Heart right ventricle (tissue), 16 donors: ENCODE measurements at regions not wholly inside any gene's neighbourhood (a gene's known extent, or its start where the extent isn't known, plus 50 kb on each side); places are given as distances from the start of the nearest gene placed in this dataset.

Source experiments
- ATAC-seq, 8 donors: fragments of 200-7000 bp; cut with Tn5 transposase; one replicate each; pipeline ENCODE4 v1.9.1; 2020; ENCODE audit warnings: mild to moderate bottlenecking in 8 of 8, moderate library complexity in 8 of 8, moderate number of reproducible peaks in 1 of 8
- DNase-seq, 2 donors: peaks; one replicate each; pipeline ENCODE4 v3.0.0-alpha.2; 2020
- H3K27ac ChIP-seq, 10 donors: fragments of 200-600 bp; sonication (generic) in 2 of 10; one replicate each; pipeline versions ENCODE4 v1.5.0 to v1.8.0; 2020 to 2022; ENCODE audit warnings: mild to moderate bottlenecking in 3 of 10
- H3K27me3 ChIP-seq, 7 donors: fragments of 200-600 bp; one replicate each; pipeline ENCODE4 v1.8.0; 2021 to 2022; ENCODE audit warnings: mild to moderate bottlenecking in 2 of 7
- H3K36me3 ChIP-seq, 9 donors: fragments of 200-600 bp; sonication (generic) in 1 of 9; one replicate each; pipeline versions ENCODE4 v1.5.0 to v1.8.0; 2020 to 2022; ENCODE audit warnings: mild to moderate bottlenecking in 2 of 9
- H3K4me1 ChIP-seq, 9 donors: fragments of 200-600 bp; sonication (generic) in 1 of 9; one replicate each; pipeline versions ENCODE4 v1.5.0 to v1.8.0; 2020 to 2022; ENCODE audit warnings: mild to moderate bottlenecking in 4 of 9
- H3K4me3 ChIP-seq, 10 donors: fragments of 200-600 bp; sonication (generic) in 2 of 10; one replicate each; pipeline versions ENCODE4 v1.5.0 to v1.8.0; 2020 to 2022; ENCODE audit warnings: mild to moderate bottlenecking in 7 of 10, moderate library complexity in 2 of 10
- H3K9me3 ChIP-seq, 11 donors: fragments of 200-600 bp in 10 of 11; sonication (generic) in 2 of 11; one replicate each; pipeline versions ENCODE4 v1.5.0 to v1.8.0; 2013 to 2022; ENCODE audit warnings: mild to moderate bottlenecking in 2 of 11, control low read depth in 1 of 11, moderate library complexity in 1 of 11
- WGBS, 2 donors: extraction: QIAGEN DNeasy Blood & Tissue Kit; methylation state at CpG; one replicate each; pipeline ENCODE4 v1.1.7; 2013; ENCODE audit warnings: inconsistent platforms in 1 of 2; 5-methylcytosine and 5-hydroxymethylcytosine counted together
- intact Hi-C, 10 donors: fragments of 100-400 bp; cut with DNase I; formaldehyde crosslinking; loops; one replicate each; pipeline versions ENCODE4 v1.11.1 to v1.14.2; 2022
- TF ChIP-seq, protein P1 (sequence below), 9 donors: fragments of 200-600 bp; sonication (generic) in 2 of 9; IDR thresholded peaks; one replicate each; pipeline versions ENCODE4 v1.5.0 to v1.8.0; 2021 to 2022; ENCODE audit warnings: antibody characterized with exemption in 9 of 9, mild to moderate bottlenecking in 5 of 9, moderate library complexity in 1 of 9
- donor health status: Arrhythmogenic right ventricular cardiomyopathy.
- donor health status: ischemic (EF 13 %, LVEDD 7.1; RV severe dilation, severe dysfunction).
- donor health status: healthy with polysubstance abuse.
- donor health status: DM: no; HTN: yes; CAD: no.
- donor health status: DM: no; HTN: no; CAD: no.
- donor health status: ischemic (EF 25% LVEDD 6.9; RV normal size, moderate dysfunction).
- donor health status: ischemic (EF 25% LVEDD 5.7; RV mildly dilated, moderate dysfunction).
- donor health status: healthy.
- donor health status: DM: yes; HTN: yes; CAD: no.
- donor health status: Ischemic cardiomyopathy.
- donor health status: ischemic (EF 35%, LVEDD 5.7; RV mildly dilated, moderate dysfunction).
- donor health status: nonischemic (EF 11% LVEDD 7.7; RV severe dilation, severe dysfunction).
- donor health status: DM: yes; HTN: yes; CAD: no.
- donor health status: PGD.
- donor health status: ischemic (EF 29% LVEDD 5.4; RV normal size, mild dysfunction).
- donor health status: nonischemic (EF 23%, LVEDD 6.1; RV moderate dilation, normal function).

DNA sequence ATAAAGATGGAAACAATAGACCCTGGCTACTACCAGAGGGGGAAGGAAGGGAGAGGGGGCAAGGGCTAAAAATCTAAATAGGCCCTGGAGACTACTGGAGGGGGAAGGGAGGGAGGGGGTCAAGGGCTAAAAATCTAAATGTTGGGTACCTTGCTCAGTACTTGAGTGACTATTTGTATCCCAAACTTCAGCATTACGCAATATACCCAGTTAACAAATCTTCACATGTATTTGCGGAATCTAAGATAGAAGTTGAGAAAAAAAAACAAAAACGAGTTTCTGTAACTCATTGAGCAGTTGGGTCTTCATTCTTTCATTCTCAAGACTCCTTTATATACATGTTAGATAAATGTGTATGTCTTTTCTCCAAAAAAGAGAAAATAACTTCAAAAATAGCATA lies 537.4 kb downstream of the TAF11L14 start:
- intact Hi-C loops, result no loop called here
- DNase-seq (no peak), ATAC-seq (no peak)
- H3K27me3 ChIP-seq, result no peaks in the 10 kb centered on the region
- H3K4me3 ChIP-seq, result no peak overlapping the region
- H3K27ac ChIP-seq, result no peak overlapping the region
- H3K9me3 ChIP-seq, result peaks cover 0 to 27% (median 5%) of the 10 kb centered on the region in 11 donors
- no peaks in the 10 kb centered on the region for H3K4me1 ChIP-seq
- WGBS, 2 donors, result 63 to 68% methylated on average over 3 of the region's 3 CpGs
- H3K36me3 ChIP-seq, result no peaks in the 10 kb centered on the region
- TF ChIP-seq, protein P1, sequence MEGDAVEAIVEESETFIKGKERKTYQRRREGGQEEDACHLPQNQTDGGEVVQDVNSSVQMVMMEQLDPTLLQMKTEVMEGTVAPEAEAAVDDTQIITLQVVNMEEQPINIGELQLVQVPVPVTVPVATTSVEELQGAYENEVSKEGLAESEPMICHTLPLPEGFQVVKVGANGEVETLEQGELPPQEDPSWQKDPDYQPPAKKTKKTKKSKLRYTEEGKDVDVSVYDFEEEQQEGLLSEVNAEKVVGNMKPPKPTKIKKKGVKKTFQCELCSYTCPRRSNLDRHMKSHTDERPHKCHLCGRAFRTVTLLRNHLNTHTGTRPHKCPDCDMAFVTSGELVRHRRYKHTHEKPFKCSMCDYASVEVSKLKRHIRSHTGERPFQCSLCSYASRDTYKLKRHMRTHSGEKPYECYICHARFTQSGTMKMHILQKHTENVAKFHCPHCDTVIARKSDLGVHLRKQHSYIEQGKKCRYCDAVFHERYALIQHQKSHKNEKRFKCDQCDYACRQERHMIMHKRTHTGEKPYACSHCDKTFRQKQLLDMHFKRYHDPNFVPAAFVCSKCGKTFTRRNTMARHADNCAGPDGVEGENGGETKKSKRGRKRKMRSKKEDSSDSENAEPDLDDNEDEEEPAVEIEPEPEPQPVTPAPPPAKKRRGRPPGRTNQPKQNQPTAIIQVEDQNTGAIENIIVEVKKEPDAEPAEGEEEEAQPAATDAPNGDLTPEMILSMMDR (IDR thresholded peaks at IDR 0.05), result no peak

DNA sequence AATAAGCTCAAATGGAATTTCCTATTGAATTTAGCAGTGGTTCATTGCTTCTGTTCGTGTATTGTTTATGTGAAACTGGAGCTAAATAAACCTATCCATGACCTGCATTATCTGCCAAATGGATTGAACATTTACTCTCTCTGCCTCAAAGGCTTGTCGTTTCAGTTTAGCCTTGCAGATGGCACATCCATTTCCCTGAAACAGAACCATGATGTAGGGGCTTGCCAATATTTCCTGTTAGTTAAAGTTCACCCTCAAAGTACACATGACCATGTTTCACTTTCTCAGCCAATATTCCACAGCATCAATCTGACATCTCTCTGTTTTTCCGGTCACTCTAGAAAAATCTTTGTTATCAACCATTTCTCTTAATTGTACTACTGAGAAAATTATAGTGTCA lies 545.3 kb downstream of the TAF11L14 start:
- ATAC-seq, result no peak
- DNase-seq, result no peak
- H3K4me3 ChIP-seq, result no peak overlapping the region
- no peaks in the 10 kb centered on the region for H3K4me1 ChIP-seq
- TF ChIP-seq, protein P1 (IDR thresholded peaks at IDR 0.05), result no peak
- no peaks in the 10 kb centered on the region for H3K36me3 ChIP-seq
- intact Hi-C loops, result no loop called here
- H3K27ac ChIP-seq, result no peak overlapping the region
- no peaks in the 10 kb centered on the region for H3K27me3 ChIP-seq
- H3K9me3 ChIP-seq, result peaks cover 0 to 17% (median 0%) of the 10 kb centered on the region in 11 donors
- 54 to 74% methylated on average over 3 of the region's 3 CpGs for WGBS, 2 donors

DNA sequence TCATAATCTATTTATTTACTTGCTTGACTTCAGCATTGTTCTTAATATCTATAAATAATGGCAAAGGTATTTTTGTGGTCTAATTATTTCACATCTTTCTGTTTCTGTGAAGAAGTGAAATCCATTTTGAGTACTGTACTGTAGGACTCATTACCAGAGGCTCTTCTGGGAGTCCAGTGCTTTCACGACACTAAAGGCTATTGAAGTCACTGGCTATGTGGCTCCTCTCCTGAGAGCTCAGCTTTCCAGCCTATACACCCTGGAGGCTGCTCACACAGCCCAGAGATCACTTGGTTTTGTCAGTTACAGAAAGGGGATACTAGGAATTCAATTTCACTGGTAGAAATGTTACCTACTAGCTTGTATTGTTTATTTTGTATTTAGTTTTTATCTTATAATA lies 547.3 kb downstream of the TAF11L14 start:
- H3K27me3 ChIP-seq, result no peaks in the 10 kb centered on the region
- TF ChIP-seq, protein P1 (IDR thresholded peaks at IDR 0.05), result no peak
- intact Hi-C loops, result no loop called here
- no peak overlapping the region for H3K4me3 ChIP-seq
- no peak overlapping the region for H3K27ac ChIP-seq
- no peak for ATAC-seq
- 47 to 50% methylated on average over 1 of the region's 1 CpG for WGBS, 2 donors
- H3K4me1 ChIP-seq, result no peaks in the 10 kb centered on the region
- H3K9me3 ChIP-seq, result peaks cover 0 to 19% (median 0%) of the 10 kb centered on the region in 11 donors
- H3K36me3 ChIP-seq, result no peaks in the 10 kb centered on the region
- DNase-seq, result no peak

DNA sequence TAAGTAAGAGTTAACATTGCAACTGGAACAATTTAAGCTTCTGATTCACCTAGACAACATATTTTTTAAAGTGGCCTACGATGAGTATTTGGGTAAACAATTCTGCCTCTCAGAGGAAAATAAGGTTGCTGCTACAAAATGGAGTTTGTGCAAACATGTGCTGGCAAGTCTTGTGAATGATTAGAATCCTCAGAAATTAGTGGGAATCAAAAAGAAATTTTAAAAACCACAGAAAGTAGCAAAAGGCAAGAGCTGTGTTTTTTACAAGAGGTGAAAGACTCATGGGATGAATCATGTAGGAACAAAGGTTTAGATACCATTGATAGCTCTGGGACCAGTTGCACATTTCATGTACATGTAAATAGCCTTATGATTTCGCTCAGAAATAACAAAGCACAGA lies 561.6 kb downstream of the TAF11L14 start:
- no peaks in the 10 kb centered on the region for H3K36me3 ChIP-seq
- 48 to 56% methylated on average over 2 of the region's 2 CpGs for WGBS, 2 donors
- H3K4me3 ChIP-seq, result no peak overlapping the region
- TF ChIP-seq, protein P1 (IDR thresholded peaks at IDR 0.05), result no peak
- no peaks in the 10 kb centered on the region for H3K27me3 ChIP-seq
- H3K9me3 ChIP-seq, result peaks cover 0 to 30% (median 4%) of the 10 kb centered on the region in 11 donors
- intact Hi-C loops, result no loop called here
- no peaks in the 10 kb centered on the region for H3K4me1 ChIP-seq
- no peak for ATAC-seq
- no peak overlapping the region for H3K27ac ChIP-seq
- no peak for DNase-seq
